ENCODE measurements at regions not wholly inside any gene's neighbourhood (a gene's known extent, or its start where the extent isn't known, plus 50 kb on each side); places are given as distances from the start of the nearest gene placed in this dataset.

- Mint-ChIP-seq H3K4me1 (ENCODE audit: low read depth) (no peaks in the 10 kb centered on the region), H3K36me3 (no peaks in the 10 kb centered on the region), H3K27me3 (no peaks in the 10 kb centered on the region), H3K9me3 (ENCODE audit: low read depth) (no peaks in the 10 kb centered on the region), H3K4me3 (no peak overlapping the region), H3K27ac (no peak overlapping the region)
Observed at GRCh38 chr2:40550085-40550484, 98.2 kb upstream of the SLC8A1 start.

- Mint-ChIP-seq H3K36me3 (no peaks in the 10 kb centered on the region), H3K27me3 (no peaks in the 10 kb centered on the region), H3K4me3 (no peak overlapping the region), H3K4me1 (ENCODE audit: low read depth) (no peaks in the 10 kb centered on the region), H3K9me3 (ENCODE audit: low read depth) (no peaks in the 10 kb centered on the region), H3K27ac (no peak overlapping the region)
Observed at GRCh38 chr2:40551081-40551480, 99.2 kb upstream of the SLC8A1 start.

GRCh38 chr2:40554665-40555294 lies 102.9 kb upstream of the SLC8A1 start:
- Mint-ChIP-seq H3K27me3 (no peaks in the 10 kb centered on the region), H3K27ac (no peak overlapping the region), H3K36me3 (no peaks in the 10 kb centered on the region), H3K4me1 (ENCODE audit: low read depth) (no peaks in the 10 kb centered on the region), H3K4me3 (no peak overlapping the region), H3K9me3 (ENCODE audit: low read depth) (no peaks in the 10 kb centered on the region)

GRCh38 chr2:40556293-40556692 lies 104.4 kb upstream of the SLC8A1 start:
- Mint-ChIP-seq H3K9me3 (ENCODE audit: low read depth) (no peaks in the 10 kb centered on the region), H3K27me3 (no peaks in the 10 kb centered on the region), H3K36me3 (no peaks in the 10 kb centered on the region), H3K27ac (no peak overlapping the region), H3K4me1 (ENCODE audit: low read depth) (no peaks in the 10 kb centered on the region), H3K4me3 (no peak overlapping the region)

- H3K9me3 Mint-ChIP-seq (ENCODE audit: low read depth), result no peaks in the 10 kb centered on the region
- H3K4me1 Mint-ChIP-seq (ENCODE audit: low read depth), result no peaks in the 10 kb centered on the region
- no peak overlapping the region for H3K27ac Mint-ChIP-seq
- no peaks in the 10 kb centered on the region for H3K36me3 Mint-ChIP-seq
- no peak overlapping the region for H3K4me3 Mint-ChIP-seq
- H3K27me3 Mint-ChIP-seq, result no peaks in the 10 kb centered on the region
Observed at GRCh38 chr2:40556739-40557138, 104.8 kb upstream of the SLC8A1 start.

- Mint-ChIP-seq H3K9me3 (ENCODE audit: low read depth) (no peaks in the 10 kb centered on the region), H3K4me1 (ENCODE audit: low read depth) (no peaks in the 10 kb centered on the region), H3K27ac (no peak overlapping the region), H3K4me3 (no peak overlapping the region), H3K27me3 (no peaks in the 10 kb centered on the region), H3K36me3 (no peaks in the 10 kb centered on the region)
Observed at GRCh38 chr2:40558761-40559160, 106.9 kb upstream of the SLC8A1 start.

GRCh38 chr2:40559175-40559574 lies 107.3 kb upstream of the SLC8A1 start:
- Mint-ChIP-seq H3K9me3 (ENCODE audit: low read depth) (no peaks in the 10 kb centered on the region), H3K27me3 (no peaks in the 10 kb centered on the region), H3K27ac (no peak overlapping the region)

GRCh38 chr2:40564184-40564583 lies 112.3 kb upstream of the SLC8A1 start:
- Mint-ChIP-seq H3K4me3 (no peak overlapping the region), H3K27ac (no peak overlapping the region), H3K36me3 (no peaks in the 10 kb centered on the region), H3K4me1 (ENCODE audit: low read depth) (no peaks in the 10 kb centered on the region), H3K9me3 (ENCODE audit: low read depth) (no peaks in the 10 kb centered on the region), H3K27me3 (no peaks in the 10 kb centered on the region)

More at GRCh38 chr2:40559175-40559574, 107.3 kb upstream of the SLC8A1 start:
- H3K36me3 Mint-ChIP-seq, result no peaks in the 10 kb centered on the region
- H3K4me1 Mint-ChIP-seq (ENCODE audit: low read depth), result no peaks in the 10 kb centered on the region
- no peak overlapping the region for H3K4me3 Mint-ChIP-seq

- Mint-ChIP-seq H3K9me3 (ENCODE audit: low read depth) (peaks cover 6% of the 10 kb centered on the region), H3K4me1 (ENCODE audit: low read depth) (no peaks in the 10 kb centered on the region), H3K27me3 (no peaks in the 10 kb centered on the region), H3K4me3 (no peak overlapping the region), H3K36me3 (no peaks in the 10 kb centered on the region), H3K27ac (no peak overlapping the region)
Observed at GRCh38 chr2:40579247-40579646, 127.4 kb upstream of the SLC8A1 start.

- Mint-ChIP-seq H3K9me3 (ENCODE audit: low read depth) (peaks cover 6% of the 10 kb centered on the region), H3K27ac (no peak overlapping the region), H3K4me3 (no peak overlapping the region), H3K4me1 (ENCODE audit: low read depth) (no peaks in the 10 kb centered on the region), H3K36me3 (no peaks in the 10 kb centered on the region), H3K27me3 (no peaks in the 10 kb centered on the region)
Observed at GRCh38 chr2:40584432-40584831, 132.5 kb upstream of the SLC8A1 start.

GRCh38 chr2:40591774-40592173 lies 139.9 kb upstream of the SLC8A1 start:
- Mint-ChIP-seq H3K36me3 (no peaks in the 10 kb centered on the region), H3K27ac (no peak overlapping the region), H3K27me3 (no peaks in the 10 kb centered on the region), H3K9me3 (ENCODE audit: low read depth) (no peaks in the 10 kb centered on the region), H3K4me3 (no peak overlapping the region), H3K4me1 (ENCODE audit: low read depth) (no peaks in the 10 kb centered on the region)

- Mint-ChIP-seq H3K9me3 (ENCODE audit: low read depth) (no peaks in the 10 kb centered on the region), H3K4me3 (no peak overlapping the region), H3K36me3 (no peaks in the 10 kb centered on the region), H3K4me1 (ENCODE audit: low read depth) (no peaks in the 10 kb centered on the region), H3K27ac (no peak overlapping the region), H3K27me3 (no peaks in the 10 kb centered on the region)
Observed at GRCh38 chr2:40592218-40592617, 140.3 kb upstream of the SLC8A1 start.

- H3K9me3 Mint-ChIP-seq (ENCODE audit: low read depth), result peaks cover 4% of the 10 kb centered on the region
- H3K4me3 Mint-ChIP-seq, result no peak overlapping the region
- H3K36me3 Mint-ChIP-seq, result no peaks in the 10 kb centered on the region
- no peak overlapping the region for H3K27ac Mint-ChIP-seq
- H3K4me1 Mint-ChIP-seq (ENCODE audit: low read depth), result no peaks in the 10 kb centered on the region
- H3K27me3 Mint-ChIP-seq, result no peaks in the 10 kb centered on the region
Observed at GRCh38 chr2:40606862-40607261, 155.0 kb upstream of the SLC8A1 start.

- Mint-ChIP-seq H3K27me3 (no peaks in the 10 kb centered on the region), H3K4me3 (no peak overlapping the region), H3K36me3 (no peaks in the 10 kb centered on the region), H3K4me1 (ENCODE audit: low read depth) (no peaks in the 10 kb centered on the region), H3K9me3 (ENCODE audit: low read depth) (peaks cover 9% of the 10 kb centered on the region), H3K27ac (no peak overlapping the region)
Observed at GRCh38 chr2:40611196-40611595, 159.3 kb upstream of the SLC8A1 start.

GRCh38 chr2:40625849-40626248 lies 174.0 kb upstream of the SLC8A1 start:
- Mint-ChIP-seq H3K4me1 (ENCODE audit: low read depth) (no peaks in the 10 kb centered on the region), H3K27me3 (no peaks in the 10 kb centered on the region), H3K9me3 (ENCODE audit: low read depth) (no peaks in the 10 kb centered on the region), H3K36me3 (no peaks in the 10 kb centered on the region), H3K27ac (no peak overlapping the region), H3K4me3 (no peak overlapping the region)

GRCh38 chr2:40628556-40628955 lies 176.7 kb upstream of the SLC8A1 start:
- Mint-ChIP-seq H3K27ac (no peak overlapping the region), H3K4me1 (ENCODE audit: low read depth) (no peaks in the 10 kb centered on the region), H3K4me3 (no peak overlapping the region), H3K9me3 (ENCODE audit: low read depth) (no peaks in the 10 kb centered on the region), H3K36me3 (no peaks in the 10 kb centered on the region), H3K27me3 (no peaks in the 10 kb centered on the region)
